GM12878 (cell line): ENCODE measurements at regions not wholly inside any gene's neighbourhood (a gene's known extent, or its start where the extent isn't known, plus 50 kb on each side); places are given as distances from the start of the nearest gene placed in this dataset.

ENCODE experiments used
- ATAC-seq: fragments of 200-7000 bp; cut with Tn5 transposase; 3 replicates; pipeline ENCODE4 v1.9.1; 2020; ENCODE audit warnings: mild to moderate bottlenecking, moderate library complexity
- BruUV-seq: library from RNA; stranded (reverse); fragments of 400-500 nt; replicated peaks from 2 replicates; lab custom pipeline; 2021; lab: Mats Ljungman, UMichigan
- CTCF ChIA-PET: fragments of 300-600 bp; sonication (Branson Sonifier 250); formaldehyde crosslinking; extraction: SDS; loops from one replicate; lab custom pipeline; 2021; ENCODE audit warnings: inconsistent platforms; lab: Yijun Ruan, JAX
- POLR2A ChIA-PET: fragments of 350-600 bp; formaldehyde crosslinking; extraction: SDS; loops from one replicate; lab custom pipeline; 2021; ENCODE audit warnings: inconsistent platforms; lab: Charles Lee
- RAD21 ChIA-PET: fragments of 300-600 bp; sonication (Branson Sonifier 250); formaldehyde crosslinking; loops from one replicate; lab custom pipeline; 2023; ENCODE audit warnings: antibody characterized with exemption; ENCODE audit not compliant: unreplicated experiment; lab: Charles Lee
- SMC1A ChIA-PET: fragments of 300-600 bp; sonication (Branson Sonifier 250); formaldehyde crosslinking; loops from one replicate; lab custom pipeline; 2023; ENCODE audit not compliant: unreplicated experiment, uncharacterized antibody; lab: Charles Lee
- DNase-seq: peaks from one replicate; pipeline ENCODE4 v3.0.0-alpha.2; 2011; ENCODE audit warnings: low read depth, low spot score
- FAIRE-seq: peaks from 3 replicates; lab custom pipeline; 2011; peaks lifted over from hg19 to GRCh38; lab: Jason Lieb, UNC
- H2AFZ ChIP-seq: 2 replicates; pipeline ENCODE4 v1.6.0; 2011; ENCODE audit warnings: low read depth, low read length, control low read depth; ENCODE audit not compliant: control insufficient read depth
- H3K27ac ChIP-seq: 2 replicates; pipeline ENCODE4 v1.5.1; 2011; ENCODE audit warnings: control low read depth; ENCODE audit not compliant: control insufficient read depth, insufficient read depth
- H3K27me3 ChIP-seq, 2 experiments: replicated peaks in 1 of 2; 2 replicates each; pipeline versions ENCODE4 v1.6.0 to v1.6.1; 2011; ENCODE audit warnings: low read length in 1 of 2; ENCODE audit not compliant: control insufficient read depth in 2 of 2, insufficient read depth in 2 of 2
- H3K36me3 ChIP-seq, 2 experiments: 2 replicates each; pipeline ENCODE4 v1.5.1; 2011; ENCODE audit warnings: low read length in 1 of 2; ENCODE audit not compliant: control insufficient read depth in 2 of 2, insufficient read depth in 2 of 2
- H3K4me1 ChIP-seq: 2 replicates; pipeline ENCODE4 v1.6.1; 2011; ENCODE audit warnings: mild to moderate bottlenecking, low read length, moderate library complexity, mixed read lengths; ENCODE audit not compliant: control insufficient read depth, insufficient read depth
- H3K4me2 ChIP-seq: 2 replicates; pipeline ENCODE4 v1.6.0; 2011; ENCODE audit warnings: control low read depth; ENCODE audit not compliant: control insufficient read depth, insufficient read depth
- H3K4me3 ChIP-seq: fragments of 200-600 bp; sonication (generic); 2 replicates; pipeline ENCODE4 v1.5.1; 2016
- H3K79me2 ChIP-seq: 2 replicates; pipeline ENCODE4 v1.6.0; 2011; ENCODE audit warnings: low read length; ENCODE audit not compliant: control insufficient read depth, insufficient read depth
- H3K9ac ChIP-seq: 2 replicates; pipeline ENCODE4 v1.8.0; 2011; ENCODE audit warnings: low read length, control low read depth, mixed read lengths; ENCODE audit not compliant: control insufficient read depth, insufficient read depth
- H3K9me3 ChIP-seq: replicated peaks from 3 replicates; pipeline ENCODE4 v1.5.1; 2011; ENCODE audit warnings: mild to moderate bottlenecking, low read length; ENCODE audit not compliant: control insufficient read depth, insufficient read depth
- H4K20me1 ChIP-seq: 2 replicates; pipeline ENCODE4 v1.6.0; 2011; ENCODE audit not compliant: control insufficient read depth, insufficient read depth
- BCL11A ChIP-seq: IDR thresholded peaks from 2 replicates; pipeline ENCODE4 v1.6.1; 2011; ENCODE audit warnings: low read depth, low read length
- CHD1 ChIP-seq: IDR thresholded peaks from 2 replicates; pipeline ENCODE4 v1.6.1; 2012; ENCODE audit warnings: low read depth, low read length, improper control_type of control experiment
- CHD2 ChIP-seq: IDR thresholded peaks from 2 replicates; pipeline ENCODE4 v1.6.1; 2011; ENCODE audit warnings: low read depth, low read length, improper control_type of control experiment, borderline replicate concordance
- E2F8 ChIP-seq: fragments of 450-650 bp; IDR thresholded peaks from 2 replicates; pipeline ENCODE4 v1.6.1; 2018; ENCODE audit warnings: mild to moderate bottlenecking, low read depth, moderate library complexity; ENCODE audit not compliant: partially characterized antibody
- EZH2 ChIP-seq: IDR thresholded peaks from 2 replicates; pipeline ENCODE4 v1.6.1; 2012; ENCODE audit warnings: low read depth, mild to moderate bottlenecking, control low read depth, inconsistent platforms, low read length, borderline replicate concordance; ENCODE audit not compliant: control insufficient read depth
- GATAD2B ChIP-seq: fragments of 450-650 bp; conservative IDR thresholded peaks from 2 replicates; pipeline ENCODE4 v1.6.1; 2017; ENCODE audit warnings: low read depth, mild to moderate bottlenecking, moderate library complexity
- IKZF1 ChIP-seq: fragments of 450-650 bp; conservative IDR thresholded peaks from 2 replicates; pipeline ENCODE4 v1.6.1; 2017; ENCODE audit warnings: antibody characterized with exemption, mild to moderate bottlenecking
- JUND ChIP-seq: IDR thresholded peaks from 2 replicates; pipeline ENCODE4 v1.6.1; 2012; ENCODE audit warnings: low read depth, mild to moderate bottlenecking, low read length, improper control_type of control experiment, moderate library complexity
- NR2F1 ChIP-seq: fragments of 450-650 bp; conservative IDR thresholded peaks from 2 replicates; pipeline ENCODE4 v1.6.1; 2017; ENCODE audit warnings: mild to moderate bottlenecking
- POLR2AphosphoS2 ChIP-seq: IDR thresholded peaks from 2 replicates; pipeline ENCODE4 v1.6.1; 2011; ENCODE audit warnings: low read depth, mild to moderate bottlenecking, low read length, improper control_type of control experiment, moderate library complexity
- SIX5 ChIP-seq: IDR thresholded peaks from 2 replicates; pipeline ENCODE4 v1.6.1; 2011; ENCODE audit warnings: mild to moderate bottlenecking, low read depth, low read length, moderate library complexity; ENCODE audit not compliant: severe bottlenecking
- TCF12 ChIP-seq: IDR thresholded peaks from 2 replicates; pipeline ENCODE4 v1.6.1; 2011; ENCODE audit warnings: low read depth, mild to moderate bottlenecking, low read length
- ZBTB33 ChIP-seq: fragments of 450-650 bp; IDR thresholded peaks from 2 replicates; pipeline ENCODE4 v1.6.1; 2017; ENCODE audit warnings: mild to moderate bottlenecking
- ZNF24 ChIP-seq: fragments of 450-650 bp; IDR thresholded peaks from 2 replicates; pipeline ENCODE4 v1.6.1; 2017; ENCODE audit warnings: antibody characterized with exemption, mild to moderate bottlenecking
- whole genome bisulfite sequencing: methylation state at CpG from one replicate; pipeline ENCODE4 v1.1.6; 2016; ENCODE audit warnings: low lambda C conversion rate; ENCODE audit not compliant: insufficient replicate concordance, insufficient coverage; ENCODE audit errors: missing lambda C conversion rate; 5-methylcytosine and 5-hydroxymethylcytosine counted together
- in situ Hi-C: fragments of 300-500 bp; cut with MboI; formaldehyde crosslinking; loops from 9 replicates; pipeline ENCODE4 v1.14.3; 2018; ENCODE audit warnings: mixed read lengths
- intact Hi-C: fragments of 100-400 bp; cut with micrococcal nuclease; formaldehyde crosslinking; loops from one replicate; pipeline ENCODE4 v1.14.2; 2022; ENCODE audit not compliant: unreplicated experiment

GRCh38 chr15:62325597-62325996 lies 160.5 kb upstream of the C2CD4B start:
- CTCF ChIA-PET: no interaction called here
- SMC1A ChIA-PET: no interaction called here
- RAD21 ChIA-PET: no interaction called here
- H3K4me3 ChIP-seq: no peak overlapping the region
- no peak overlapping the region for H3K27ac ChIP-seq
- WGBS: 34% methylated on average over 7 of the region's 7 CpGs
- no peaks in the 10 kb centered on the region for H3K79me2 ChIP-seq
- in situ Hi-C loops (no loop called here), intact Hi-C loops (no loop called here)
- TF ChIP-seq CHD2 (no peak), IKZF1 (no peak), CHD1 (no peak), SIX5 (no peak), ZBTB33 (no peak), EZH2 (no peak), GATAD2B (no peak), ZNF24 (no peak), NR2F1 (no peak), POLR2AphosphoS2 (no peak), E2F8 (no peak), BCL11A (no peak), TCF12 (no peak), JUND (no peak)
- H3K9me3 ChIP-seq: no peaks in the 10 kb centered on the region
- H4K20me1 ChIP-seq: no peaks in the 10 kb centered on the region
- no peak overlapping the region for H3K9ac ChIP-seq
- H3K27me3 ChIP-seq: no peaks in the 10 kb centered on the region; a peak in 1 of 4 replicates
- H3K4me2 ChIP-seq: no peak overlapping the region
- no peak for DNase-seq
- POLR2A ChIA-PET: no interaction called here
- ATAC-seq: no peak
- H3K36me3 ChIP-seq: no peaks in the 10 kb centered on the region
- no peak overlapping the region for H2AFZ ChIP-seq
- no TSS peak for BruUV-seq
- FAIRE-seq: no peak
- H3K4me1 ChIP-seq: no peaks in the 10 kb centered on the region
